ENCODE measurements at regions not wholly inside any gene's neighbourhood (a gene's known extent, or its start where the extent isn't known, plus 50 kb on each side); places are given as distances from the start of the nearest gene placed in this dataset.

- no peak for DNase-seq (ENCODE audit: low read depth)
These were observed 161.3 kb upstream of the GSE1 start for GRCh38 chr16:85451641-85452363.

GRCh38 chr16:85452364-85453193, 160.5 kb upstream of the GSE1 start:
- DNase-seq (ENCODE audit: low read depth): no peak

DNA sequence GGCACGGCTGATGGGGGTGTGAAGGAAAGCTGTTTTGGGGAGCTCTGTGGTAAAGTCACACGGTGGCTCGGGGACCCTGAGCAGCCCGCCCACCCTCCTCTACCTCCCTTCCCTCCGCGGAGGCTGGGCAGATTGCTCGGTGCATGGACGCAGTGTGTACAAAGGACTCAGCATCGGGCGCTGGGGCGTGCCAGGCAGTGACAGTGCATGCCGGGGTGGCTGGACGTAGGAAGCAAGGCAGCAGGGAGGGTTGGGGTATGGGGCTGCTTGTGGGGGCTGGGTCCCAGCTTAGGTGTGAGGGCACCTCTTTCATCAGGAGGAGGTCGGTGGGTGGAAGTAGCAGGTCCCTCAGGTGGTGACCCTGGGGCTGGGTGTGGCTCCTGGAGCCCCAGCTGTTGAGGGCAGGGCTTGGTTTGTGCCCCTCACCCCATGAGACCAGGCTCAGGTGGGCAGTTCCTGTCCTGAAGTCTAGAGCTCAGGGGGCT, 159.9 kb upstream of the GSE1 start:
- no peak for DNase-seq (ENCODE audit: low read depth)

DNA sequence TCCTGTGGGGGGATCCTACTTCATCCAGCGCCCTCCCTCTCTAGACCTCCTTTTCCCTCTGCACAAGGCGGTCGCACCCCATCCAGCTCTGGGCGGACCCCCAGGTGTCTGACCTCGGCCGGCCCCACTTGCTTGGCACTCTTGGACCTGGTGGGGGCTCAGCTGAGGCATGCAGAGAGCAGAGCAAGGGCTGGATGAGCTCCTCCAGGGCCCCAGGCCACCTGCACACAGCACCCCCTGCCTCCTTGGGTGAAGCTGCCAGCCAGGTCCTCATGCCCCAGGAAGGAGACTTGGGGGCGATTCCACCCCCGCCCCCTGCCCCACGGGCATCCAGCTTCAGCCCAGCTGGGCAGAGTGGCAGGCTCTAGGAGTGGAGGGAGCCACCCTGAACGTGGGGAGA, 159.4 kb upstream of the GSE1 start:
- no peak for DNase-seq (ENCODE audit: low read depth)

DNA sequence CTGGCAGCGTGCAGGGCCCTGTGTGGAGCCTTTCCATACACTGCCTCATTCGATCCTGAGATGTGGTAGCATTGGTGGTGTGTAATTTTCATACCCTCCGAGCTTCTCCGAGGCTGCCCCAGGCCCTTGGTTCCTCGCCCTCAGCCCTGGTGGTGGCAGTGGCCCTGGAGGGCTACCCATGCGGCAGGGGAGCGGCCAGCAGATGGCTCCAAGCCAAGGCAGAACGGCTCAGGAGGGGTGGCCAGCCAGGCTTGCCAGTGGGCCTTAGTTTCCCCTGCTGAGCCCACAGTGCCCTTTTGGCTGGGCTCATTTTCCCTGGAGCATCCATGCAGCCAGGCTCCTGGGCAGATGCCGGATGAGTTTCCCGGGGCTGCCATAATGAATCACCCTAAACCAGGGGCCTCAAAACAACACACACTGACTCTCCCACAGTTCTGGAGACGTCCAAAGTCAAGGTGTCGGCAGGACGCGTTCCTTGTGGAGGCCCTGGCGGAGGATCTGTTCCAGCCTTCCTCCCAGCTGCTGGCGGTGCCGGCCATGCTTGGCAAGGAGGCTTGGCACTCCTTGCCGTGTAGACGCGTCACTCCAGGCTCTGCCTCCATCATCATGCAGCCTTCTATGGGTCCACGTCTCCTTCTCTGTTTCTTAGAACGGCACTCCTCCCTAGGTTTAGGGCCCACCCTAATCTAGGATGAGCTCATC, 158.8 kb upstream of the GSE1 start:
- no peak for DNase-seq (ENCODE audit: low read depth)

DNA sequence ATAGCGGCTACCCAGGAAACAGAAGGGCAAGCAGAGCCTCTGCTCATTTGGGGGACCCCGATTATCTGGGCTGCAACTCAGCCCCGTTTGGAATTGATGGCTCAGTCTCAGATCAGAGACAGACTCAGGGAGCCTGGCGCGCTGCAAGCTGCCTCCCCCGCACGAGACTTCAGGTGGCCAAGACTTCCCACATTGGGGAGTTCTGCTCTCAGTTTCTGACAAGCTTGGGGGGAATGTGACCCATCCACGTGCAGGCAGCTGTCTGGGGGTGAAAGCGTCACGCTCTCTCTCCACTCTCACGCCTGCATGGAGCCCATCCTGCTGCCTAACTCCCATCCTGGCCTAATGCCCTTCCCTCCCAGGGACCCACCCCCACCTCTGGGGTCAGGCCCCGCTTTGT, 157.6 kb upstream of the GSE1 start:
- DNase-seq (ENCODE audit: low read depth): no peak

- no peak for DNase-seq (ENCODE audit: low read depth)
These were observed 155.8 kb upstream of the GSE1 start for GRCh38 chr16:85457366-85457765.

- no peak for DNase-seq (ENCODE audit: low read depth)
These were observed 154.2 kb upstream of the GSE1 start for GRCh38 chr16:85458968-85459367.

GRCh38 chr16:85459529-85460251, 153.4 kb upstream of the GSE1 start:
- no peak for DNase-seq (ENCODE audit: low read depth)

- DNase-seq (ENCODE audit: low read depth): no peak
These were observed 152.7 kb upstream of the GSE1 start for GRCh38 chr16:85460252-85461021.

- no peak for DNase-seq (ENCODE audit: low read depth)
These were observed 151.9 kb upstream of the GSE1 start for GRCh38 chr16:85461022-85461813.

- no peak for DNase-seq (ENCODE audit: low read depth)
These were observed 151.1 kb upstream of the GSE1 start for GRCh38 chr16:85461814-85462713.

DNA sequence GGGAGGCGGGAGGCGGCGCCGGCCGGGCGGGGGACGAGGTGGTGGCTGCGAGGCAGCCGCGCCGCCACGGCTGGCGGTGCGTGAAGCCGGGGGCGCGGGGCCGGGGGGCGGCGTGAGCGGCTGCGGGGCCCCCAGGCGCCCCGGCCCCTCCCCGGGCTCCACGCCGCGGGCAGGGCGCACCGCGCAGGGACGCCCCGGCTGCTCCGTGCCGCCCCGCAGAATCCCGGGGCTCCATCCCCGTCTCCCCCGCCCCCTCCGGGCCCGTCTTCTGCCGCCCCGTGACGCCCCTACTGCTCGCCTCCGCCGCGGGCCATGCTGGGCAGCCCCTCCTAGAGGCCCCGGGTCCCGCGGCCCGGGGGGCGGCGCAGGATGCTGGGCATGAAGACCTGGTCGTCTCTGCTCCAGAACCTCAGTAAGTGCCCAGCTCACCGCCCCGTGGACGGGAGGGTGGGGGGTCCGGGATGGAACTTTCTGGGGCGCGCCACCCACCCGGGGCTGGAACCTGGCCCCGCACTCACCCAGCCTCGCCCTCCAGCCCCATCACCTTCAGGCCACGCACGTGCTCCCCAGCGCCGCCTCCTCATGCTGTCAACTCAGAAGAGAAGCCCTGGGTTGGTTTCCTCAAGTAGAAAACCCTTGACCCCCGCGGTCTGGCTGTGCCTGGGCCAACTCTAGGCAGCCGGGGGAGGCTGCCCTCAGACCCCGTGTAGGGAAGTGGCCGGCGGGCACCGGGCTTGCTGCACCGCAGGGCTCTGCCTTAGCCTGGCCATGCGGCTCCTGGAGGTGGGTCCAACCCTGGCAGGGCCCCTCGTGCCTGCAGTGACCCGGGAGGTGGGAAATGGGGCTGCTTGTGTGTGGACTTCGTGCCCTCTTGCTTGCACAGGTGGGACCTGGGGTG, 150.2 kb upstream of the GSE1 start:
- DNase-seq (ENCODE audit: low read depth): no peak

DNA sequence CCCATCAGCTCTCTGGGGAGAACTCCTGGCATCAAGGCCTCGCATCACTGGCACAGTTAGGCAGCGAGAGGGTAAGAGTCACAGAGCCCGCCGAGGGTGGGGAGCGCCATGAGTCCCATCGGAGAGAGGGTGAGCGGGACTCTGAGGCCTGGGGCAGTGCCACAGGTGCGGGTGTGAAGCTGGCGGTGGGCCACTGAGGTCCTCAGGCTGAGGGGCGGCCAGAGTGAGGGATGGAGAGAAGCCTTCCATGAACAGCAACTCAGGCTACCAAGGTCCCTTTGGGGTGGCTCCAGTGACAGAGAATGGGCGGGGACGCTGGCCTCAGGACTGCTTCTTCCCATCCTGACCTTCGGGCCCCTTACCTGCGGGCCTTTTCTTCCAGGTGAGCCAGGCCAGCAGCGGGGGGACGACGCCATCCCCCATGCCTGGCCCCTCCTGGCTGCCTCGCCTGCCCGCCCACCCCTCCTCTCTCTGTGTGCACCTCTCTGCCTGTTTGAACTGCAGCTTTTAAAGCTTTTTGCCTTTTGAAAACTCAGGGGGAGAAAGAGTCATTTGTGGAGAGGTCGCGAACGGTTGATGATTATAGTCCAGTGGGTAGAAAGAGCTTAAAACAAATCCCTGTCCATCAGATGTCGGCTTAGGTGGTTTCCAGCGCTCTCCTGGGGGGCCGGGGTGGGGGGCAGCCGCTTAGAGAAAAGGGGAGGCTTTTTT, 149.3 kb upstream of the GSE1 start:
- no peak for DNase-seq (ENCODE audit: low read depth)

GRCh38 chr16:85464383-85465305, 148.5 kb upstream of the GSE1 start:
- no peak for DNase-seq (ENCODE audit: low read depth)
